Naive thymus-derived CD8-positive, alpha-beta T cell (primary cell): ENCODE measurements at regions not wholly inside any gene's neighbourhood (a gene's known extent, or its start where the extent isn't known, plus 50 kb on each side); places are given as distances from the start of the nearest gene placed in this dataset.

Source experiments
- ATAC-seq, 2 donors: fragments of 150-1000 bp; cut with Tn5 transposase in 1 of 2; sonication (Bioruptor Pico), chemical (Tn5 transposase) in 1 of 2; 1 replicate in 1 of 2; 2 replicates in 1 of 2; pipeline ENCODE4 v1.10.0; 2021; ENCODE audit warnings: mild to moderate bottlenecking in 2 of 2, moderate library complexity in 2 of 2
- POLR2A ChIA-PET: fragments of 350-600 bp; sonication (Branson Sonifier 250); formaldehyde crosslinking; loops from one replicate; lab custom pipeline; 2021; ENCODE audit warnings: antibody characterized with exemption; lab: Charles Lee
- DNase-seq, 10 donors: peaks; one replicate each; pipeline versions ENCODE4 v3.0.0 to v3.0.0-alpha.2; 2020 to 2022
- H3K27ac Mint-ChIP-seq, 10 donors: one replicate each; pipeline ENCODE4 v1.8.0; 2020 to 2022; ENCODE audit warnings: mild to moderate bottlenecking in 10 of 10, mixed read lengths in 10 of 10, moderate library complexity in 4 of 10, inconsistent platforms in 1 of 10
- H3K27me3 Mint-ChIP-seq, 5 donors: one replicate each; pipeline ENCODE4 v1.8.0; 2021 to 2022; ENCODE audit warnings: mixed read lengths in 5 of 5
- H3K36me3 Mint-ChIP-seq, 3 donors: one replicate each; pipeline ENCODE4 v1.8.0; 2020 to 2022; ENCODE audit warnings: mixed read lengths in 3 of 3, mild to moderate bottlenecking in 2 of 3, inconsistent platforms in 1 of 3
- H3K4me1 Mint-ChIP-seq, 4 donors: one replicate each; pipeline ENCODE4 v1.8.0; 2021 to 2022; ENCODE audit warnings: mixed read lengths in 4 of 4
- H3K4me3 Mint-ChIP-seq, 10 donors: one replicate each; pipeline ENCODE4 v1.8.0; 2020 to 2022; ENCODE audit warnings: mild to moderate bottlenecking in 10 of 10, mixed read lengths in 10 of 10, moderate library complexity in 6 of 10, inconsistent platforms in 1 of 10
- H3K9me3 Mint-ChIP-seq, 9 donors: one replicate each; pipeline ENCODE4 v1.8.0; 2020 to 2022; ENCODE audit warnings: mixed read lengths in 9 of 9, mild to moderate bottlenecking in 3 of 9, inconsistent platforms in 1 of 9, moderate library complexity in 1 of 9

- Mint-ChIP-seq H3K4me1 (no peaks in the 10 kb centered on the region), H3K27me3 (peaks cover 6 to 43% (median 16%) of the 10 kb centered on the region in 5 donors), H3K36me3 (peaks cover 0 to 4% (median 0%) of the 10 kb centered on the region in 3 donors), H3K9me3 (peaks cover 0 to 7% (median 0%) of the 10 kb centered on the region in 9 donors), H3K4me3 (no peak overlapping the region), H3K27ac (no peak overlapping the region)
- DNase-seq (no peak), ATAC-seq (no peak)
- POLR2A ChIA-PET = no interaction called here
Observed at GRCh38 chr4:10333942-10334341, 123.3 kb downstream of the ZNF518B start.

GRCh38 chr4:10326075-10326474 is 131.2 kb downstream of the ZNF518B start:
- ATAC-seq (no peak), DNase-seq (no peak)
- Mint-ChIP-seq H3K4me1 (peaks cover 0 to 2% (median 0%) of the 10 kb centered on the region in 4 donors), H3K27ac (no peak overlapping the region), H3K9me3 (no peaks in the 10 kb centered on the region), H3K27me3 (peaks cover 0 to 11% (median 7%) of the 10 kb centered on the region in 5 donors), H3K36me3 (no peaks in the 10 kb centered on the region), H3K4me3 (no peak overlapping the region)
- POLR2A ChIA-PET = no interaction called here

- DNase-seq = no peak
- Mint-ChIP-seq H3K9me3 (no peaks in the 10 kb centered on the region), H3K4me1 (peaks cover 0 to 2% (median 0%) of the 10 kb centered on the region in 4 donors), H3K36me3 (no peaks in the 10 kb centered on the region), H3K27me3 (peaks cover 0 to 11% (median 7%) of the 10 kb centered on the region in 5 donors), H3K4me3 (no peak overlapping the region), H3K27ac (no peak overlapping the region)
- POLR2A ChIA-PET = no interaction called here
- no peak for ATAC-seq
Observed at GRCh38 chr4:10321931-10322330, 135.3 kb downstream of the ZNF518B start.

- Mint-ChIP-seq H3K9me3 (no peaks in the 10 kb centered on the region), H3K27ac (no peak overlapping the region), H3K4me3 (no peak overlapping the region), H3K36me3 (no peaks in the 10 kb centered on the region), H3K4me1 (peaks cover 0 to 2% (median 0%) of the 10 kb centered on the region in 4 donors), H3K27me3 (peaks cover 0 to 11% (median 7%) of the 10 kb centered on the region in 5 donors)
- POLR2A ChIA-PET = no interaction called here
- DNase-seq (no peak), ATAC-seq (no peak)
Observed at GRCh38 chr4:10320130-10320529, 137.1 kb downstream of the ZNF518B start.

GRCh38 chr4:10317345-10317744 is 139.9 kb downstream of the ZNF518B start:
- Mint-ChIP-seq H3K4me3 (no peak overlapping the region), H3K4me1 (peaks cover 0 to 2% (median 0%) of the 10 kb centered on the region in 4 donors), H3K36me3 (no peaks in the 10 kb centered on the region), H3K9me3 (no peaks in the 10 kb centered on the region), H3K27ac (no peak overlapping the region), H3K27me3 (peaks cover 0 to 2% (median 0%) of the 10 kb centered on the region in 5 donors)
- ATAC-seq (no peak), DNase-seq (no peak)
- POLR2A ChIA-PET = no interaction called here

GRCh38 chr4:10316851-10317250 is 140.4 kb downstream of the ZNF518B start:
- Mint-ChIP-seq H3K9me3 (no peaks in the 10 kb centered on the region), H3K27ac (no peak overlapping the region), H3K4me1 (no peaks in the 10 kb centered on the region), H3K27me3 (peaks cover 0 to 1% (median 0%) of the 10 kb centered on the region in 5 donors), H3K36me3 (no peaks in the 10 kb centered on the region), H3K4me3 (no peak overlapping the region)
- DNase-seq = no peak
- POLR2A ChIA-PET = no interaction called here
- ATAC-seq = no peak

GRCh38 chr4:10315638-10316037 is 141.6 kb downstream of the ZNF518B start:
- H3K36me3 Mint-ChIP-seq = no peaks in the 10 kb centered on the region
- POLR2A ChIA-PET = no interaction called here
- no peak for ATAC-seq
- peaks cover 0 to 3% (median 0%) of the 10 kb centered on the region in 5 donors for H3K27me3 Mint-ChIP-seq
- no peak overlapping the region for H3K27ac Mint-ChIP-seq
- H3K4me1 Mint-ChIP-seq = no peaks in the 10 kb centered on the region
- no peak for DNase-seq
- H3K9me3 Mint-ChIP-seq = no peaks in the 10 kb centered on the region
- no peak overlapping the region for H3K4me3 Mint-ChIP-seq

GRCh38 chr4:10312568-10312967 is 144.7 kb downstream of the ZNF518B start:
- H3K36me3 Mint-ChIP-seq = peaks cover 0 to 2% (median 0%) of the 10 kb centered on the region in 3 donors
- H3K9me3 Mint-ChIP-seq = no peaks in the 10 kb centered on the region
- H3K27me3 Mint-ChIP-seq = peaks cover 0 to 5% (median 0%) of the 10 kb centered on the region in 5 donors
- POLR2A ChIA-PET = no interaction called here
- no peak overlapping the region for H3K27ac Mint-ChIP-seq
- ATAC-seq (no peak), DNase-seq (no peak)
- no peaks in the 10 kb centered on the region for H3K4me1 Mint-ChIP-seq
- no peak overlapping the region for H3K4me3 Mint-ChIP-seq

GRCh38 chr4:10311939-10312338 is 145.3 kb downstream of the ZNF518B start:
- no peak overlapping the region for H3K4me3 Mint-ChIP-seq
- DNase-seq = no peak
- peaks cover 0 to 5% (median 0%) of the 10 kb centered on the region in 5 donors for H3K27me3 Mint-ChIP-seq
- H3K4me1 Mint-ChIP-seq = no peaks in the 10 kb centered on the region
- H3K27ac Mint-ChIP-seq = no peak overlapping the region
- H3K36me3 Mint-ChIP-seq = peaks cover 0 to 2% (median 0%) of the 10 kb centered on the region in 3 donors
- ATAC-seq = no peak
- POLR2A ChIA-PET = no interaction called here
- no peaks in the 10 kb centered on the region for H3K9me3 Mint-ChIP-seq

GRCh38 chr4:10305816-10306215 is 151.4 kb downstream of the ZNF518B start:
- Mint-ChIP-seq H3K27ac (no peak overlapping the region), H3K9me3 (no peaks in the 10 kb centered on the region), H3K4me3 (no peak overlapping the region), H3K36me3 (peaks cover 0 to 2% (median 0%) of the 10 kb centered on the region in 3 donors), H3K27me3 (peaks cover 0 to 5% (median 0%) of the 10 kb centered on the region in 5 donors), H3K4me1 (peaks cover 0 to 5% (median 0%) of the 10 kb centered on the region in 4 donors)
- ATAC-seq = no peak
- no peak for DNase-seq
- POLR2A ChIA-PET = no interaction called here

- ATAC-seq (no peak), DNase-seq (no peak)
- POLR2A ChIA-PET = no interaction called here
- Mint-ChIP-seq H3K4me1 (peaks cover 0 to 5% (median 0%) of the 10 kb centered on the region in 4 donors), H3K27me3 (peaks cover 0 to 3% (median 0%) of the 10 kb centered on the region in 5 donors), H3K27ac (no peak overlapping the region), H3K9me3 (no peaks in the 10 kb centered on the region), H3K36me3 (no peaks in the 10 kb centered on the region), H3K4me3 (no peak overlapping the region)
Observed at GRCh38 chr4:10303291-10303690, 153.9 kb downstream of the ZNF518B start.

- H3K9me3 Mint-ChIP-seq = no peaks in the 10 kb centered on the region
- no peak overlapping the region for H3K4me3 Mint-ChIP-seq
- no peak for ATAC-seq
- peaks cover 0 to 5% (median 0%) of the 10 kb centered on the region in 4 donors for H3K4me1 Mint-ChIP-seq
- H3K36me3 Mint-ChIP-seq = no peaks in the 10 kb centered on the region
- H3K27ac Mint-ChIP-seq = no peak overlapping the region
- no peak for DNase-seq
- POLR2A ChIA-PET = no interaction called here
- peaks cover 0 to 7% (median 0%) of the 10 kb centered on the region in 5 donors for H3K27me3 Mint-ChIP-seq
Observed at GRCh38 chr4:10302096-10302495, 155.1 kb downstream of the ZNF518B start.

- no peak overlapping the region for H3K4me3 Mint-ChIP-seq
- POLR2A ChIA-PET = no interaction called here
- ATAC-seq = no peak
- peaks cover 0 to 3% (median 0%) of the 10 kb centered on the region in 4 donors for H3K4me1 Mint-ChIP-seq
- no peaks in the 10 kb centered on the region for H3K36me3 Mint-ChIP-seq
- H3K9me3 Mint-ChIP-seq = no peaks in the 10 kb centered on the region
- H3K27ac Mint-ChIP-seq = no peak overlapping the region
- no peak for DNase-seq
- peaks cover 0 to 18% (median under 1%) of the 10 kb centered on the region in 5 donors for H3K27me3 Mint-ChIP-seq
Observed at GRCh38 chr4:10299601-10300000, 157.6 kb downstream of the ZNF518B start.

GRCh38 chr4:10298681-10299080 is 158.5 kb downstream of the ZNF518B start:
- DNase-seq = no peak
- H3K9me3 Mint-ChIP-seq = no peaks in the 10 kb centered on the region
- H3K36me3 Mint-ChIP-seq = no peaks in the 10 kb centered on the region
- no peak overlapping the region for H3K4me3 Mint-ChIP-seq
- peaks cover 0 to 3% (median 0%) of the 10 kb centered on the region in 4 donors for H3K4me1 Mint-ChIP-seq
- POLR2A ChIA-PET = no interaction called here
- no peak overlapping the region for H3K27ac Mint-ChIP-seq
- ATAC-seq = no peak
- peaks cover 0 to 18% (median 1%) of the 10 kb centered on the region in 5 donors for H3K27me3 Mint-ChIP-seq
